GM19438 (cell line): ENCODE measurements at regions not wholly inside any gene's neighbourhood (a gene's known extent, or its start where the extent isn't known, plus 50 kb on each side); places are given as distances from the start of the nearest gene placed in this dataset.
"Not testable (repeated sequence)": the region's sequence is repeated elsewhere in the genome, so short reads cannot be mapped to it uniquely, and the experiment has no call there.

Experiments
- ATAC-seq: cut with Tn5 transposase; IDR thresholded peaks from one replicate; pipeline ENCODE4 v1.9.1; 2021; ENCODE audit warnings: low read depth; ENCODE audit not compliant: unreplicated experiment

- ATAC-seq = not testable (repeated sequence)
Observed at GRCh38 chr2:16199241-16199640, 258.9 kb downstream of the MYCN start.

DNA sequence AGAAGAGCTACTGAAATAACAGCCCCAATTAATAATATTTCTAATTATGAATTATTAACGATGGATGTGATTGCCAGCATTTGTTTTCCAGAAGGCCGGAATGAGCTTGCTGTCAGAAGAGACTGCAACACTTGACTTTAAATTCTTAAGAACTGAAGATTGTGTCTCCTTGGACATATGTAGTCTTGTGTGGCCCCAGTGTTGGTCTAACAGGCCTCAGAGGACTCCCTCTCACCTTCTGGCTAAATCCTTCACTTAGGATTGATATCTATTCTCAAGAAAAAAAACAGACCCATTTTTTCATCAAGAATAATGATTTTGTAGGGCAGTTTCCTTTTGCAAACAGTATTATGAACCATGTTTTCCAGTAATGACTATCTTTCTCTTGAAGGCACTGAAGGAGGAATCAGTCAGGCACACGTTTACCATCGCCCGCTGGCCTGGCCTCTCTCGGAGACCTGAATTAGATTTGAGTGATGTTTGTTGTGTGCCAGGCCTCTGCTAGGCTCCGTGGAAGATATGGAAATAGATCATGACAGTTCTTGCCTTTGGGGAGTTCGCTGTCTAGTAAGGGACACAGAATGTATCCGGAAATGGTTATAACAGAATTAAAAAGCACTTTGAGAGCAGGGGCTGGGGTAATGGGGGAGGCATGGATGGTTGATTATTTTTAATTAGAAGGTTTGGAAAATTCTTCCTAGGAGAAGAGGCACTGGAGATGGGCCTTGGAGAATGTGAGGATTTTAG lies 258.0 kb downstream of the MYCN start:
- no peak for ATAC-seq

DNA sequence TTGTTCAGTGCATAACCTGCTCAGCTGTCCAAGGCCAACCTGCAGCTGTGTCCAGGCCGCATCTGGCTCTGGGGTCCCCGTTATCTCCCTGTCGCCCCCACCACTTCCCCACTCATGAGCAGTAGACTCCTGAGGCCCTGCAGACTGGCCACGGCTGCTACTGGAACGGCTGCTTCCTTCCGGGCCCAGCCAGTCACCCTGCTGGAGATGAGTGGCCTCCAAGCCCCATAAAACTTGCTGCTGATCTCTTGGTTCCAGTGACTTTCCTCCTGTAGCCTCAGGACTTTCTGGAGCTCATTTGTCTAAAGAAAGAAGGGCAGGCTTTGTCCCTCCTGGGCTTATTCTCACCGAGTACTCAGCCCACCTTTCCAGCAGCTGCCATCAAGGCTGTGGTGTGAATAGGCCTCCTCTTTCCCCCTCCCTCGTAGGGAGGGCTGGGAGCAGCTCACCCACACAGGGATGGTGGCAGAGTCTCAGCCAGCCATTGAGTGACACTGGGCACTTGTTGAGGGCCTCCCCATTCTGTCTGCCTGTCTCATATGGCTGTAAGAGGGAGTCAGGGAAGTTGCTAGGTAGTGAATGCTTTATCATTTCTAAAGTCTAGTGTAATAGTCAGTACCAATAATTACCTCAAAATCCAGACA lies 257.3 kb downstream of the MYCN start:
- no peak for ATAC-seq

- ATAC-seq = no peak
Observed at GRCh38 chr2:16196687-16197503, 256.5 kb downstream of the MYCN start.

GRCh38 chr2:16195681-16196070 lies 255.3 kb downstream of the MYCN start:
- no peak for ATAC-seq

DNA sequence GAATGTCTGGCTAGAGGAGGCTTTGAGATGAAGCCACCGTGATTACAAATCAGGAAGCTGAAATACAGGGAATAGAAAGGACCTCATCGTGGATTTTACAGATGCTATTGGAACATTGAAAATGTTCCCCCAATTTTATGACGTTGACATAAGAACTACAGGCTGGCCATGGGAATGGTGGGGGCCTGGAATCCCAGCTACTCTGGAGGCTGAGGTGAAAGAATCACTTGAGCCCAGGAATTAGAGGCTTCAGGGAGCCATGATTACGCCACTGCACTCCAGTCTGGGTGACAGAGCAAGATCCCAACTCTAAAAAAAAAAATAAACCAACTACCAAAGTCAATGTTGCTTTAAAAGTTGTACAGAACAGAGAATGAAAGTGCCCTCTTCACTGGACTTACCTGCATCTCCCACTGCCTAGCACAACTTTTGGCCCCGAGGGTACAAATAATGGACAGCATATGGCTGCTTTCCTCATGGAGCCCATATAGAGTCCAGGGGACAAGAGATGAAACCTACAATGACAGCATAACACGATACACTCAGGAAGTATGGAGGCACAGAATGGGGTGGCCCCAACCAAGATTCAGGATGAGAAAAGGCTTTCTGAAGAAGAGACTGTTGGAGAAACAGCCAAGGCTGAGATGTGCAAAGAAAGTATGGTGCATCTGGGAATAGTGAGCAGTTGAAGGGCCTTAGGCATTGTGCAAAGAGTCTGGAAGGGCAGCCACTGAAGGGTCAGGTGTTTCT lies 254.8 kb downstream of the MYCN start:
- ATAC-seq = no peak

DNA sequence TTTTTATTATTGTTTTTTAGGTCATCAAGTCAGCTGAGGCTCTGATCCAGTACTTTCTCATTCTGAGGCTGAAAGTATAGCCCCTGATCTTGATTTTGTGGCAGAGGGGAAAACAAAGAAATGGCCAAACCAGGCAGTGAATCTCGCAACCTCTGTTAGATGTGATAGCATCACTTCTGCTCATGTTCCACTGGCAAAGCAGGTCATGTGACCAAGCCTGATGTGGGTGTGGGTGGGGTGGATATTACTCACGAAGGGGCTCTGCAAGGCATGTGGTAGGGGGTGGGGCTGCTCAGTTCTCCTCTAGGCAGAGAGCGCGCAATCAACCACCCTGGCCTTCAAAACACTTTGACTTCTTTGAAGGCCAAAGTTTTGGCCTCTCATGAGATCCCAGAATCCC lies 254.2 kb downstream of the MYCN start:
- no peak for ATAC-seq

DNA sequence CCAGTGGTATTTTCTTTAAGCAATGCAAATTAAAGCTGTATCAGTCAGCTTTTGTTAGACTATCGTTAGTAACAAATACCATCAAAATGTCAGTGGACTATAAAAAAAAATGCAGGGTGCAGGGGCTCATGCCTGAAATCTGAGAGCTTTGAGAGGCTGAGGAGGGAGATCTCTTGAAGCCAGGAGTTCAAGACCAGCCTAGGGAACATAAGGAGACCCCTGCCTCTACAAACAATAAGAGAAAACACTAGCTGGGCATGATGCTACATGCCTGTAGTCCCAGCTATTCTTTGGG lies 253.7 kb downstream of the MYCN start:
- ATAC-seq = no peak

DNA sequence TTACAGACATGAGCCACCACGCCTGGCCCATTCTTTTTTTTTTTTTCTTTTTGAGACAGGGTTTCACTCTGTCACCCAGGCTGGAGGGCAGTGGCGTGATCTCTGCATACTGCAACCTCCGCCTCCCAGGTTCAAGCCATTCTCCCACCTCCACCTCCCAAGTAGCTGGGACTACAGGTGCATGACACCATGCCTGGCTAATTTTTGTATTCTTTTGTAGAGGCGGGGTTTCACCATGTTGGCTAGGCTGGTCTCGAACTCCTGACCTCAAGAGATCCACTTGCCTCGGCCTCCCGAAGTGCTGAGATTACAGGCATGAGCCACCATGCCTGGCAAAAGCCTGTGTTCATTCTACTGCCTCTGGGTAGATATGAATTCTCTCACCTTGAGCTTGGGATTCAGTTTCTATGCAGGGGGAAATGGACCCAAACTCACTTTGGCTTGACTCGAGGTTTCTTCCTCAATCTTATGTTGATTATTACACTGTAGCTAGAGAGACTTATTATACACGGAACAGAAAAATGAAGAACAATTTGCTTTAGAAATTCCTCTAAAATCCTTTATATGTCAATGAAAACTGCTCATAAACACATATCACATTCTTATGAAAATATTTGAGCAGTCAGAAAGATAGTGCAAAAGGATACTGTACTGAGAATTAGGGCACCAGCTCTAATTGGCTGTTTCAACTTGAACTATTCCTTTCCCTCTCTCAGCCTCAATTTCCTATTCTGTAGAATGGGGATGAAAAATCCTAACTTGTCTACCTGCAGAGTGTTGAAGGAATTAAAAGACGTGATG lies 252.3 kb downstream of the MYCN start:
- ATAC-seq = no peak

- ATAC-seq = no peak
Observed at GRCh38 chr2:16191431-16192200, 251.3 kb downstream of the MYCN start.

GRCh38 chr2:16190446-16191270 lies 250.3 kb downstream of the MYCN start:
- no peak for ATAC-seq

DNA sequence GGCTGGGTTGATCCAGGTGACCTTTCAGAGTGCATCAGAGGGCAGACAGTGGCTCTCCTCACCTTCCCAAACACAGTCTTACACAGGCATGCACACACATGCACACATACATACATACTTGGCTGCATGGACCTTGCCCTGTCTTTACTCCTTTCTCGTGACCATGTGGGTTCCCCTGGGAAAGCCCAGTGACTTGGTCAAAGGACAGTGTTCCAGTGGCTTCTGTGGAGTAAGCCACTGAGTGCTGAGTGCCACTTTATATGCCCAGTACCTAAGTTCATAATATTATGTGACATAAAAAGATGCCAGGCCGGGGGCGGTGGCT lies 249.4 kb downstream of the MYCN start:
- ATAC-seq = no peak

GRCh38 chr2:16189029-16189835 lies 248.9 kb downstream of the MYCN start:
- no peak for ATAC-seq

GRCh38 chr2:16188261-16188890 lies 248.0 kb downstream of the MYCN start:
- no peak for ATAC-seq

GRCh38 chr2:16187482-16187817 lies 247.1 kb downstream of the MYCN start:
- peak; percentile 36 for ATAC-seq

DNA sequence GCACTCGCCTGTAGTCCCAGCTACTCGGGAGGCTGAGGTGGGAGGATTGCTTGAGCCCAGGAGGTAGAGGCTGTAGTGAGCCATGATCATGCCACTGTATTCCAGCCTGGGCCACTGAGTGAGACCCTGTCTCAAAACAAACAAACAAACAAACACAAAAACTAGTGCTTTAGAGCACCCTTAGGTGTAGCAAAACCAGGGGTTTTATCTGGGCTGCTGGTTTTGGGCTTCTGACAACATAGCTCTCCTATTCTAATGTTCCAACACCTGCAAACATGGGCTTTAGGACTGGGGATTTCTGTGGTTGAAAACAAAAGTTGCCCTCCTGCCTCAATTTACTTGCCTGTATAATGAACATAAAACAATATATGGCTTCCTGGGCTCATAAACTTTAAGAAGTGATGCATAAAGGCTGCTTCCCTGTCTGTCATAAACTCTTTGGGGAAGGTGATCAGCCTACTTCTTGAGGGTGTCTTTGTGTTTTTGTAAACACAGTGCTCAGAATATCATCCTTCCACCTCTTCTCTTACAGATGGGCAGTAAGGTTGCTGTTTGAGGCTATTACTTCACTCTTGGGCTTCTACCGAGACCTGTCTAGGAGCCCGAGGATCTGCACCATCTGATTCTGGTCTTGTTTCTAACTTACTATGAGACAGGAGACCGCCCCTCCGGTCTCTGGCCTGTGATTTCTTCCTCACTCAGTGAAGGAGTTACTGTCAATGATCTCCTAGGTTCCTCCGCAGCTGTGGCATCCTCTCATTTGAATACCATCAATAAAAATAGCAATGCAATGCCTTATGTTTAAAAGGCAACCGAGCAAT lies 246.5 kb downstream of the MYCN start:
- ATAC-seq = peak; percentile 82

DNA sequence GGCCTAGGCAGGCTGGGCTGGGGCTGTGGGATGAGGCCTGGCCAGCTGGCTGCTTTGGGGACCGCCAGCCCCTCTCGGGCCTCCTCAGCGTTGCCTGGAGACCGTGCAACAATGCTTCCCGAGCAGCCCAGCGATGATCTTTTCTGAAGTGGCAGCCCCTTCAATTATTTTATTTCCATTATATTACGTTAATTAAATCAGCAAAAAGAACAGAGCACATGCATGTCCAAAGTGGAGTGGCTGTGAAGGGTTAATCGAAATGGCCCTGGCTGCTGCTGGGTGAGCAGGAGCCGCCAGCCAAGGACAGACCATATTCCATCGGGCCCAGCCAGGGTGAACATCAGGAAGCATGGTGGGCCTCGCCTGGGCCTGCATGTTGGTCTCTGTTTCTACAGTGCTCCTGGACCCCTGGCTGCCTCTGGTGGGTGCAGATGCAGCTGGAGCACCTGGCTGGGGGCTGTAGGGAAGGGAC lies 245.5 kb downstream of the MYCN start:
- no peak for ATAC-seq
